SHP77 treated with DMSO at 0.1 percent for 48 hours (cell line): ENCODE measurements at regions not wholly inside any gene's neighbourhood (a gene's known extent, or its start where the extent isn't known, plus 50 kb on each side); places are given as distances from the start of the nearest gene placed in this dataset.
"Not testable (repeated sequence)": the region's sequence is repeated elsewhere in the genome, so short reads cannot be mapped to it uniquely, and the experiment has no call there.

Experiments
- DNase-seq: peaks from one replicate; lab custom pipeline; 2025; lab: John Stamatoyannopoulos, UW

DNA sequence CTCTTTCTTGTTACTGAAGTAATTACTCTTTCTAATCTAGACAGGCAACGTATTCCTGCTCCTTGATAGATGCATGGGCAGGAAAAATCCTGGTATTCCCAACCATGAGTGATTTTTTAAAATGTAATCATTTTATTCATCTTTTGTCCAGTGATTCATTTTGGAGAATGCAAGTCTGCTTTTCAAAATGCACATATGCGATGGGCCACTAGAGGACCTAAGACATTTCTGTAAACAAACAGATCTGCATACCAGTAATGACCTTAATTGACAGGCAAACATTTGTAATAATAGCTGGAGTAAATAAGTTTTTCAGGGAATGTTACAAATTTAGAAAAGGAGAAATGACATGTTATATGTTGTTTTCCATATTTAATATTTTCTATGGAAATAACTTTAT is 1167.6 kb downstream of the JRKL start:
- no peak for DNase-seq

DNA sequence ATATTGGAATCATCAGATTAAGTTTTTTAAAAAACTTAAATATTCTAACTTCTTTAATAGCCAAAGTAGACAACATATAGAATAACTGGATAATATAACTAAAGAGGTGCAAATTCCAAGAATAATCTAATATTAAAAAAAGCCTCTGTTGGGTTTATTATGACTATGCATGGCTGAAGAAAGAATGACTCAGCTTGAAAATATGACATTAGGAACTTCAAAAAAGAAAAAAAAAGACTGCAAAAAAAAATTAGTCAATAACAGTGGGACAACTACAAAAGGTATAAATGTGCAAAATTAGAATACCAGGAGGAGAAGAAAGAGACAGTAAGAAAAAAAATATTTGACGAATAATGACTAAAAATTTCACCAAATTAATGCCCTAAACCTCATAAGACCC is 1178.0 kb downstream of the JRKL start:
- no peak for DNase-seq

DNA sequence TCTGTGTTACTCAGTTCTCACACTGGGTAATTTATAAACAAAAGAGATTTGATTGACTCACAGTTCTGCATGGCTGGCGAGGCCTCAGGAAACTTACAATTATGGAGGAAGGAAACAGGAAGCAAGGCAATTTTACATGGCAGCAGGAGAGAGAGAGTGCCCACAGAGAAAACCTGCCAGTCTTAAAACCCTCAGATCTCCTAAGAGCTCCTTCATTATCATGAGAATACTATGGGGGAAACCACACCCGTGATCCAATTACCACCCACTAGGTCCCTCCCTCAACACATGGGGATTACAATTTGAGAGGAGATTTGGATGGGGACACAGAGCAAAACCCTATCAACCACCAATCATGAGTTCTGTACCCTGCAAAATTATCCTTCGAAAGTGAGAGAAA is 1180.8 kb downstream of the JRKL start:
- DNase-seq: no peak

DNA sequence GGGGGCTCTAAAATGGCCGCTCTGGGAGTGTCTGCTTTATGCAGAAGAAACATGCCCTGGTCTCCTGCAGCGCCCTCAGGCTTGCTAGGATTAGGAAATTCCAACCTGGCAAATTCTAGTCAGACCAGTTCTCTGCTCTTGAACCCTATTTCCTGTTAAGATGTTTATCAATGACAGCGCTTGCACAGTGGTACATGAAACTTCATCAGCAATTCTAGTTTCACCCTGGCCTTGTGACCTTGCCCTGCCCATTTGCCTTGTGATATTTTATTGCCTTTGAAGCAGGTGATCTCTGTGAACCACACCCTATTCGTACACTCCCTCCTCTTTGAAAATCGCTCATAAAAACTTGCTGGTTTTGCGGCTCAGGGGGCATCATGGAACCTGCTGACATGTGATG is 1184.0 kb downstream of the JRKL start:
- not testable (repeated sequence) for DNase-seq

DNA sequence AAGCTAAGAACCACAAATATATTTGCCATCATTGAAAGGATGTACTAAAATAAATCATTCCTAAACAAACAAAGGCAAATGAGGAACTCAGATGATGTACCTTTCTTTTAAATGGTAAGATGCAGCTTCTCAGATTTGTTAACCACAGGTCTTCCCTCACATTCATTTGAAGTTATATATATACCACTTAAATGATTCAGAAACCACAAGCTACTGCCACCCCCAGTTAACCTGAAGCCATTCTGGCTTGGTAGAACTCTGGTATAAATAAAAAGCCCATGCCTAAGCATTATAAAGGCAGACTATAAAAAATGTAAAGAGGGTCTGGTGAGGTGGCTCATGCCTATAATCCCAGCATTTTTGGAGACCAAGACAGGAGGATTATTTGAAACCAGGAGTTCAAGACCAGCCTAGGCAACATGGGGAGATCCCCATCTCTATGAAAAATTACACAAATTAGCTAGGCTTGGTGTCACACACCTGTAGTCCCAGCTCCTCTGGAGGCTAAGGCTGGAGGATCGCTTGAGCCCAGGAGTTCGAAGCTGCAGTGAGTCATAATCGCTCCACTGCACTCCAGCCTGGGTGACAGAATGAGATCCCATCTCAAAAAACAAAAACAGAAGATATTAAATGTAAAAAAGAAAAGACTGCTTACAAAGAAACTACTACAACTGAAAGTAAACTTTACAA is 1185.3 kb downstream of the JRKL start:
- DNase-seq: no peak

GRCh38 chr11:97607291-97608000 is 1217.6 kb downstream of the JRKL start:
- DNase-seq: no peak

DNA sequence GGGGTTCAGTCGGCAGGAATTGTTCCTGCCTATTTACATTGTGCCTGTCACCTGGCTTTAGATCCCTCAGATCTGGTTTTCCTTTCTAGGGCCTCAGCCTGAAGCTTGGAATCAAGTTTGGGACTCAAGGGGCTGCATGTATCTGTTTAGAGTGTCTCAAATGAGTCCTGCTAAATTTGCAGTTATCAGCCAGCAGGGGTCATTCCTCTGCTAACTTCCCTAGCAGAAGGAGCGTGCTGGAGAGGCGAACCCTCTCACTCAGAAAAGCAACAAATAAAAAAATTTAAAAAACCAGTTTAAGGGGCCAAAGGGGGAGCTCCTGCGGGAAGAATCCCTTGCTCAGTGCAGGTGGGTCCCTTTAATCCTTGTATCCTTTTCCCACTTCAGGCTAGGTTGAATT is 1220.2 kb downstream of the JRKL start:
- DNase-seq: no peak

- no peak for DNase-seq
Measured at GRCh38 chr11:97610854-97611253, 1221.0 kb downstream of the JRKL start.

DNA sequence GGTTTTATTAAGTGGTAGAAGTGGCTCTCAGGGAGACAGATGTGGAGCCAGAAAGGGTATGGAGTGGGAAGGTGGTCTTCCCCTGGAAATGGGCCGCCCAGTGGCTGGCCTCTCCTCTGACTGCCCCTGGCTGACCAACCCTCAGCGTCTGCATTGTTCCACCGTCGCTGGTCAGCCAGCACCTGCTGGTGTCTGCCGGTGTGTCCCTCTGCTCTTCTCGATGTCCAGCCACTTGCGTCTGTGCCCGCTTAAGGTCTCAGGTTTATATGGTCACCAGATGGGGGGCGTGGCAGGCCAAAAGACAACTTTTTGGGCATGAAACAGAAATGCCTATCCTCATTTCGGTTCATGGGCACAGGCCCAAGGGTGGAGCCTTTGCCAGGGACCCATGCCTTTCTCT is 1221.5 kb downstream of the JRKL start:
- DNase-seq: no peak

GRCh38 chr11:97614606-97615005 is 1224.8 kb downstream of the JRKL start:
- no peak for DNase-seq

DNA sequence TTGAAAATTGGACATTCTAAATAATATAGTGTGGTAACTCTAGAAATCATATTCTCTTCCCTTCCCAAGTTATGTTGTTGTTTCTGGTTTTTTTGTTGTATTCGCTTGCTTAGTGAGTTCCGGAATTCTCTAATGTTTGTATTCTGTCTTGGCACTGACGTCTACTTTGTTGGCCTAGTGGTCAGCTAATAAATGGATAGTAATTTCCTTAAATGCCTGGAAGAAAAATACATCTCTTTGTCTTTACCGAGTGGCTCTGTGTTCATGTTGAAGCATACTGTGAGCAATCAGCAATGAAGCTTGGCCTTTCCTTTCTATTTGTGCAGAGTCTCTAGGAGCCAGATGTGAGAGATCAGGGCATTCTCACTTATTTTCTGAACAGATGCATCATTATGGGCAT is 1225.7 kb downstream of the JRKL start:
- no peak for DNase-seq

- DNase-seq: no peak
Measured at GRCh38 chr11:97617031-97617430, 1227.2 kb downstream of the JRKL start.

- DNase-seq: no peak
Measured at GRCh38 chr11:97620007-97620406, 1230.2 kb downstream of the JRKL start.

- no peak for DNase-seq
Measured at GRCh38 chr11:97621282-97621681, 1231.5 kb downstream of the JRKL start.

- DNase-seq: no peak
Measured at GRCh38 chr11:97622795-97623194, 1233.0 kb downstream of the JRKL start.

- not testable (repeated sequence) for DNase-seq
Measured at GRCh38 chr11:97636741-97637140, 1246.9 kb downstream of the JRKL start.

- DNase-seq: no peak
Measured at GRCh38 chr11:97637701-97638100, 1247.9 kb downstream of the JRKL start.

DNA sequence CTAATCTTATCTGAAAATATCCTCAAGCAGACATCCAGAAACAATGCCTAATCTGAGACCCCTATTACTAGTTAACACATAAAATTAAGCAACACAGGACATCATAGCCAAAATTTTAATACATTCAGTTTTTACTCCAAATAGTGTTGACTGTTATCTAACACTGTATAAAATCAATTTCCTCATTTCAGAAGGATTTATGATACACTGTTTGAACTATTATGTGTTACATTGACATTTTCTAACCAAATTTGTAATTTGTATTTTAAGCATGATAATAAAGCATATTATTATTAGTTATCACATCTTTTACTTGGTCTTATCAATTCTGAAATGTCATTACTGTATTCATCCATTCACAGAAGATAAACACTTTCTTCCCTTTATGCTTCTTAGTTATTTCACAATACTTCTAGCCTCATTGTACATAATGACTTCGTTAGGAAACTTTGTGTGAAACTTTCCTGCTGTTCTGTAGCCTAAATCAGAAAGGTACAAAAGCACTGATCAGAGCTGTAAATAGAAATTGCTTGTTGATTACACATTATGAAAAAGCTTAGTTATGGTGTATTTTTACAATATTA is 1248.9 kb downstream of the JRKL start:
- no peak for DNase-seq

- no peak for DNase-seq
Measured at GRCh38 chr11:97641988-97642387, 1252.2 kb downstream of the JRKL start.

- DNase-seq: no peak
Measured at GRCh38 chr11:97645736-97646135, 1255.9 kb downstream of the JRKL start.

GRCh38 chr11:97656356-97656755 is 1266.5 kb downstream of the JRKL start:
- no peak for DNase-seq

- DNase-seq: no peak
Measured at GRCh38 chr11:97657852-97658251, 1268.0 kb downstream of the JRKL start.

DNA sequence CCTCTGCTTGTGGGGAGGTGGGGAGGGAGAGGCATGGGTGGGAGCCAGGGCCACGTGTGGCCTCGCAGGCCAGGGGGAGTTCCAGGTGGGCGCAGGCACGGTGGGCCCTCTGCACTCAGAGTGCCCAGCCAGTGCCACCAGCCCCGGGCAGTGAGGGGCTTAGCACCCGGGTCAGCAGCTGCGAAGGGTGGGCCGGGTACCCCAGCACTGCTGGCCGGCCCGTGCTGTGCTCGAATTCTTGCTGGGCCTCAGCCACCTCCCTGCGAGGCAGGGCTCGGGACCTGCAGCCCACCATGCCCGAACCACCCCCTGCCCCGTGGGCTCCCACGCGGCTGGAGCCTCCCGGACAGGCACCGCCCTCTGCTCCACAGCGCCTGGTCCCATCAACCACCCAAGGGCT is 1277.2 kb downstream of the JRKL start:
- DNase-seq: no peak

GRCh38 chr11:97683733-97684132 is 1293.9 kb downstream of the JRKL start:
- DNase-seq: no peak
